HepG2 (cell line): ENCODE measurements at regions not wholly inside any gene's neighbourhood (a gene's known extent, or its start where the extent isn't known, plus 50 kb on each side); places are given as distances from the start of the nearest gene placed in this dataset.

Source experiments
- ATAC-seq: fragments of 200-7000 bp; cut with Tn5 transposase; 3 replicates; pipeline ENCODE4 v1.9.1; 2020; ENCODE audit warnings: mild to moderate bottlenecking, moderate library complexity
- BruUV-seq: library from RNA; stranded (reverse); fragments of 400-500 nt; replicated peaks from 2 replicates; lab custom pipeline; 2021; lab: Mats Ljungman, UMichigan
- CTCF ChIA-PET: fragments of 300-600 bp; formaldehyde crosslinking; extraction: SDS; loops from one replicate; lab custom pipeline; 2021; ENCODE audit warnings: low total read pairs, inconsistent platforms, low intra/inter-chr PET ratio; lab: Yijun Ruan, JAX
- POLR2A ChIA-PET: fragments of 350-600 bp; sonication (Branson Sonifier 250); formaldehyde crosslinking; loops from one replicate; lab custom pipeline; 2020; ENCODE audit warnings: antibody characterized with exemption, inconsistent platforms; lab: Yijun Ruan, JAX
- DNase-seq: peaks from one replicate; pipeline ENCODE4 v3.0.0-alpha.2; 2015; ENCODE audit warnings: low spot score
- FAIRE-seq: peaks from 3 replicates; lab custom pipeline; 2011; peaks lifted over from hg19 to GRCh38; lab: Jason Lieb, UNC
- H2AFZ ChIP-seq: one replicate; pipeline ENCODE4 v1.6.1; 2011; ENCODE audit warnings: low read length, inconsistent platforms
- H3K27ac ChIP-seq: fragments of 300-600 bp; 3 replicates; pipeline ENCODE4 v1.8.0; 2011; ENCODE audit warnings: mixed run types, mild to moderate bottlenecking, mixed read lengths, low read length, inconsistent platforms; ENCODE audit not compliant: insufficient read depth; ENCODE audit errors: extremely low read length
- H3K27me3 ChIP-seq, 2 experiments: fragments of 200-600 bp in 1 of 2; 2 replicates in 1 of 2; 3 replicates in 1 of 2; pipeline versions ENCODE4 v1.6.0 to v1.8.0; 2011; ENCODE audit warnings: low read length in 2 of 2, mild to moderate bottlenecking in 2 of 2, moderate library complexity in 2 of 2, inconsistent platforms in 1 of 2; ENCODE audit not compliant: insufficient read depth in 2 of 2, control insufficient read depth in 1 of 2
- H3K36me3 ChIP-seq, 2 experiments: fragments of 200-600 bp in 1 of 2; replicated peaks in 1 of 2; 2 replicates in 1 of 2; 3 replicates in 1 of 2; pipeline versions ENCODE4 v1.5.1 to v1.8.0; 2011; ENCODE audit warnings: low read length in 2 of 2, inconsistent platforms in 1 of 2; ENCODE audit not compliant: insufficient read depth in 2 of 2, control insufficient read depth in 1 of 2
- H3K4me1 ChIP-seq: 2 replicates; pipeline ENCODE4 v1.5.1; 2012; ENCODE audit warnings: low read length, inconsistent platforms; ENCODE audit not compliant: insufficient read depth
- H3K4me2 ChIP-seq: 2 replicates; pipeline ENCODE4 v1.6.0; 2011; ENCODE audit warnings: low read depth, low read length, inconsistent platforms
- H3K4me3 ChIP-seq, 3 experiments: fragments of 200-600 bp in 1 of 3; sonication (generic), shearing (Covaris generic) in 1 of 3; replicated peaks in 1 of 3; 2 replicates each; pipeline ENCODE4 v1.5.1; 2011 to 2016; ENCODE audit warnings: low read length in 3 of 3, inconsistent platforms in 2 of 3, low read depth in 2 of 3, mild to moderate bottlenecking in 2 of 3, control low read depth in 1 of 3, mixed read lengths in 1 of 3; ENCODE audit not compliant: insufficient read depth in 1 of 3
- H3K79me2 ChIP-seq: one replicate; pipeline ENCODE4 v1.6.1; 2011; ENCODE audit warnings: low read length, inconsistent platforms; ENCODE audit not compliant: insufficient read depth
- H3K9ac ChIP-seq: 2 replicates; pipeline ENCODE4 v1.6.0; 2011; ENCODE audit warnings: mild to moderate bottlenecking, low read depth, low read length, inconsistent platforms; ENCODE audit not compliant: insufficient read depth
- H3K9me3 ChIP-seq: 2 replicates; pipeline ENCODE4 v1.5.1; 2012; ENCODE audit warnings: mild to moderate bottlenecking, low read length
- H4K20me1 ChIP-seq: 2 replicates; pipeline ENCODE4 v1.6.0; 2011; ENCODE audit warnings: inconsistent platforms, mild to moderate bottlenecking, low read length, moderate library complexity; ENCODE audit not compliant: insufficient read depth
- CHD4 ChIP-seq: fragments of 200-600 bp; sonication (generic); IDR thresholded peaks from 2 replicates; pipeline ENCODE4 v1.7.0; 2017; ENCODE audit warnings: mild to moderate bottlenecking, low read length, borderline replicate concordance
- HOXA3 ChIP-seq: sonication (generic); formaldehyde crosslinking; IDR thresholded peaks from 2 replicates; pipeline ENCODE4 v1.5.0; 2020; ENCODE audit warnings: missing genetic modification reagents
- HOXA5 ChIP-seq: sonication (generic); formaldehyde crosslinking; IDR thresholded peaks from 2 replicates; pipeline ENCODE4 v1.4.0; 2020; ENCODE audit warnings: missing genetic modification reagents
- IRX3 ChIP-seq: sonication (generic); formaldehyde crosslinking; IDR thresholded peaks from 2 replicates; pipeline ENCODE4 v1.8.1; 2023; ENCODE audit warnings: mild to moderate bottlenecking, low read depth, missing genetic modification reagents, borderline replicate concordance
- RAD51 ChIP-seq: fragments of 450-650 bp; IDR thresholded peaks from 2 replicates; pipeline ENCODE4 v1.6.1; 2016; ENCODE audit warnings: borderline replicate concordance
- ZNF615 ChIP-seq: sonication (generic); formaldehyde crosslinking; IDR thresholded peaks from 2 replicates; pipeline ENCODE4 v1.5.0; 2020; ENCODE audit warnings: mild to moderate bottlenecking, missing genetic modification reagents, borderline replicate concordance
- WGBS: methylation state at CpG from one replicate; pipeline ENCODE4 v1.1.6; 2017; ENCODE audit warnings: low lambda C conversion rate; 5-methylcytosine and 5-hydroxymethylcytosine counted together
- in situ Hi-C: cut with HindIII; loops from 2 replicates; pipeline ENCODE4 v1.10.0; 2017; ENCODE audit warnings: low pct_unique_long_range_greater_than_20kb; ENCODE audit not compliant: extremely low pct_ligation_motif_present
- intact Hi-C: fragments of 100-400 bp; cut with micrococcal nuclease; formaldehyde crosslinking; loops from one replicate; pipeline ENCODE4 v1.10.0; 2022; ENCODE audit not compliant: unreplicated experiment
- TF ChIP-seq, protein P1 (sequence below): IDR thresholded peaks from 2 replicates; pipeline ENCODE4 v1.6.1; 2012; ENCODE audit warnings: low read length, improper control_type of control experiment

DNA sequence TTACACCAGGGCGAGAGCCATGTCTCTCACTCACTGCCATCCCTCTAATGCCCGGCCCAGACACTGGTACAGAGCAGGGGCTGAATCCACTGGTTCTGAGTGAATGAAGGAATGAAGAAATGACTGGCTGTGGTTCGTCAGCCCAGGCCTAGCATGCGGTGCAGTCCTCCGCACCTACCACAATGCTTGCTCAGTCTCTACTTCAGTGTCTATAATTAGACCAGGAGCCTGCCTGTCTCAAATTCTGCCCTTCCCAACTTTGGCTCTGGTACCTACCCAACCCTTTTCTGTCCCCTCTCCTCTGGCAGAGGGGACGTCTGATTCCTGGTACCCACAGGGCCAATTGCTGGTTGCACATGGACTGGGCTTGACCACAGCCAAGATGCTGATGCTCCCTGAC, 118.2 kb upstream of the GRIK3 start (continued):
- TF ChIP-seq, protein P1, sequence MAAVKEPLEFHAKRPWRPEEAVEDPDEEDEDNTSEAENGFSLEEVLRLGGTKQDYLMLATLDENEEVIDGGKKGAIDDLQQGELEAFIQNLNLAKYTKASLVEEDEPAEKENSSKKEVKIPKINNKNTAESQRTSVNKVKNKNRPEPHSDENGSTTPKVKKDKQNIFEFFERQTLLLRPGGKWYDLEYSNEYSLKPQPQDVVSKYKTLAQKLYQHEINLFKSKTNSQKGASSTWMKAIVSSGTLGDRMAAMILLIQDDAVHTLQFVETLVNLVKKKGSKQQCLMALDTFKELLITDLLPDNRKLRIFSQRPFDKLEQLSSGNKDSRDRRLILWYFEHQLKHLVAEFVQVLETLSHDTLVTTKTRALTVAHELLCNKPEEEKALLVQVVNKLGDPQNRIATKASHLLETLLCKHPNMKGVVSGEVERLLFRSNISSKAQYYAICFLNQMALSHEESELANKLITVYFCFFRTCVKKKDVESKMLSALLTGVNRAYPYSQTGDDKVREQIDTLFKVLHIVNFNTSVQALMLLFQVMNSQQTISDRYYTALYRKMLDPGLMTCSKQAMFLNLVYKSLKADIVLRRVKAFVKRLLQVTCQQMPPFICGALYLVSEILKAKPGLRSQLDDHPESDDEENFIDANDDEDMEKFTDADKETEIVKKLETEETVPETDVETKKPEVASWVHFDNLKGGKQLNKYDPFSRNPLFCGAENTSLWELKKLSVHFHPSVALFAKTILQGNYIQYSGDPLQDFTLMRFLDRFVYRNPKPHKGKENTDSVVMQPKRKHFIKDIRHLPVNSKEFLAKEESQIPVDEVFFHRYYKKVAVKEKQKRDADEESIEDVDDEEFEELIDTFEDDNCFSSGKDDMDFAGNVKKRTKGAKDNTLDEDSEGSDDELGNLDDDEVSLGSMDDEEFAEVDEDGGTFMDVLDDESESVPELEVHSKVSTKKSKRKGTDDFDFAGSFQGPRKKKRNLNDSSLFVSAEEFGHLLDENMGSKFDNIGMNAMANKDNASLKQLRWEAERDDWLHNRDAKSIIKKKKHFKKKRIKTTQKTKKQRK, result no peak
- TF ChIP-seq RAD51, result no peak
- TF ChIP-seq, all 625 proteins: peak for 0

DNA sequence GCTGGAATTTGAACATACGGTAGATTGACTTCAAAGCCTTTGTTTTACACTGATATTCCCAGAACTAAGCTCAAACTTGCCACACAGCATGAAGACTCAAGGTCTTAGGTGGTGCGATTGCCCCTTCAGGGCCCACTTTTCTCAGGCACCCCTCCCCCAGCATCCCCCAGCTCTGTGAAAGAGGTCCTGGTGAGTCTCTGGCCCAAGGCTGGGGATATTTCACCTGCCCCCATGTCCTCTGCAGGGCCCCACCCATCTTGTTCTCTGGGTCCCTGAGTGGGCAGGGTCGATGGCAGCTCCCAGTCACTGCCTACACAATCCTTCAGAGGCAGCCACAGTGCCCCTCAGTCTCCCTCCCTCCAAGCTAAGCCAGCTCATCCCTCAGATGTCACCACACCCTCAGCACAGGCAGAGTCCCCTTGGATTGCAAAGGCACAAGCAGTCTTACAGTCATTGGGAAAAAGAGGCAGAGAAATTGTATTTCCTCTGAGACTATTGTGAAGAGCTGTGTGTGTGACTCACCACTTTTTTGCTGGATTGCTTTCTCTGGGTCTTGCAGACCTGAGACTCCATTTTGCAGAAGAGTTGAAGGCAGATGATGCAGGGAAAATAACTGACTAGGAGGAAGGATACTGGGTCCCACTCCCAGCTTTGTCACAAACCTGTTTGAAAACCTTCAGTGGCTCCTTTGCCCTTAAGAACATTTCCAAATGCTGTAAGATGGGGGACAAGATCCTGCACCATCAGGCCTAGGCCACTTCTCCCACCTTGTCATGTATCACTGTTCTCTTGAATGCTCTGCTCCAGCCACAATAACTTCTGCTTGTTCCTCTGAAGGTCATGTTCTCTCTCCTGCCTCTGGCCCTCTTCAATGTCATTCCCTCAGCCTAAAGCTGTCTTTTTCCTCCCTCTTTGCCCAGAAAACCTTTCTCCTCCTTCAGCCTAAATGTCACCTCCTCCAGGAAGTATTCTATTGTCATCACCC, 119.1 kb upstream of the GRIK3 start:
- H3K36me3 ChIP-seq, result no peaks in the 10 kb centered on the region
- no peak for ATAC-seq
- H3K4me1 ChIP-seq, result no peaks in the 10 kb centered on the region
- no peak overlapping the region for H3K4me2 ChIP-seq
- intact Hi-C loops, result no loop called here
- no peaks in the 10 kb centered on the region for H3K79me2 ChIP-seq
- in situ Hi-C loops, result no loop called here
- no peak overlapping the region for H3K9ac ChIP-seq
- H4K20me1 ChIP-seq, result no peaks in the 10 kb centered on the region
- no TSS peak for BruUV-seq
- H3K27ac ChIP-seq, result no peak overlapping the region
- no peak overlapping the region for H2AFZ ChIP-seq
- TF ChIP-seq HOXA5 (CRISPR knock-in tag) (no peak), IRX3 (CRISPR knock-in tag) (no peak), CHD4 (no peak), HOXA3 (CRISPR knock-in tag) (no peak), ZNF615 (no peak)
- ChIA-PET POLR2A (no interaction called here), CTCF (no interaction called here)
- H3K27me3 ChIP-seq, result peaks cover 0 to 1% of the 10 kb centered on the region in 2 experiments; a peak in 2 of 5 replicates
- no peak for FAIRE-seq
- no peak overlapping the region for H3K4me3 ChIP-seq
- no peak for DNase-seq
- H3K9me3 ChIP-seq, result no peaks in the 10 kb centered on the region
- 4% methylated on average over 3 of the region's 3 CpGs for WGBS
